Mammary epithelial cell (primary cell): ENCODE measurements at regions not wholly inside any gene's neighbourhood (a gene's known extent, or its start where the extent isn't known, plus 50 kb on each side); places are given as distances from the start of the nearest gene placed in this dataset.

Experiments used
- EZH2 ChIP-seq: IDR thresholded peaks from 2 replicates; pipeline ENCODE4 v1.6.1; 2012; ENCODE audit warnings: low read length, inconsistent platforms, borderline replicate concordance
- TF ChIP-seq, protein P1 (sequence below), 2 donors: IDR thresholded peaks in 1 of 2; conservative IDR thresholded peaks in 1 of 2; 2 replicates each; pipeline ENCODE4 v1.5.1; 2011 to 2012; ENCODE audit warnings: inconsistent platforms in 2 of 2, low read length in 2 of 2, mild to moderate bottlenecking in 2 of 2, control low read depth in 1 of 2, low read depth in 1 of 2; ENCODE audit not compliant: insufficient read depth in 1 of 2; ENCODE audit errors: extremely low read depth in 1 of 2

GRCh38 chr4:85210353-85210752 is 243.9 kb upstream of the WDFY3 start:
- TF ChIP-seq, protein P1, sequence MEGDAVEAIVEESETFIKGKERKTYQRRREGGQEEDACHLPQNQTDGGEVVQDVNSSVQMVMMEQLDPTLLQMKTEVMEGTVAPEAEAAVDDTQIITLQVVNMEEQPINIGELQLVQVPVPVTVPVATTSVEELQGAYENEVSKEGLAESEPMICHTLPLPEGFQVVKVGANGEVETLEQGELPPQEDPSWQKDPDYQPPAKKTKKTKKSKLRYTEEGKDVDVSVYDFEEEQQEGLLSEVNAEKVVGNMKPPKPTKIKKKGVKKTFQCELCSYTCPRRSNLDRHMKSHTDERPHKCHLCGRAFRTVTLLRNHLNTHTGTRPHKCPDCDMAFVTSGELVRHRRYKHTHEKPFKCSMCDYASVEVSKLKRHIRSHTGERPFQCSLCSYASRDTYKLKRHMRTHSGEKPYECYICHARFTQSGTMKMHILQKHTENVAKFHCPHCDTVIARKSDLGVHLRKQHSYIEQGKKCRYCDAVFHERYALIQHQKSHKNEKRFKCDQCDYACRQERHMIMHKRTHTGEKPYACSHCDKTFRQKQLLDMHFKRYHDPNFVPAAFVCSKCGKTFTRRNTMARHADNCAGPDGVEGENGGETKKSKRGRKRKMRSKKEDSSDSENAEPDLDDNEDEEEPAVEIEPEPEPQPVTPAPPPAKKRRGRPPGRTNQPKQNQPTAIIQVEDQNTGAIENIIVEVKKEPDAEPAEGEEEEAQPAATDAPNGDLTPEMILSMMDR (conservative IDR thresholded peaks at IDR 0.05 in 1 of 2, IDR thresholded peaks at IDR 0.05 in 1 of 2; ENCODE audit: extremely low read depth in 1 of 2, insufficient read depth in 1 of 2, low read depth in 1 of 2, low read length in 2 of 2), result no peak
- TF ChIP-seq EZH2, result no peak
